ENCODE measurements at regions not wholly inside any gene's neighbourhood (a gene's known extent, or its start where the extent isn't known, plus 50 kb on each side); places are given as distances from the start of the nearest gene placed in this dataset.

- Histone ChIP-seq H3K27ac (ENCODE audit: insufficient read length, low read depth, low read length) (no peak overlapping the region), H3K4ac (ENCODE audit: low read depth, low read length) (no peak overlapping the region), H4K8ac (replicated peaks; ENCODE audit: insufficient read length, low read depth, low read length) (no peak overlapping the region), H3K14ac (ENCODE audit: insufficient read depth, low read length) (no peak overlapping the region), H3K9ac (ENCODE audit: extremely low read depth, insufficient read length, low read length) (no peak overlapping the region), H2BK15ac (ENCODE audit: low read depth, low read length) (no peak overlapping the region), H3K23ac (ENCODE audit: insufficient read length, low read depth, low read length) (no peak overlapping the region), H3K18ac (ENCODE audit: insufficient read length, low read depth, low read length) (no peak overlapping the region), H2BK120ac (ENCODE audit: low read depth, low read length, poor library complexity, severe bottlenecking) (no peak overlapping the region), H2AK5ac (ENCODE audit: insufficient read length, low read length) (no peak overlapping the region), H2AFZ (ENCODE audit: low read length) (no peak overlapping the region), H3K79me2 (ENCODE audit: insufficient read depth, low read length) (no peaks in the 10 kb centered on the region), H2BK20ac (ENCODE audit: low read depth, low read length, poor library complexity, severe bottlenecking) (no peak overlapping the region), H3K79me1 (ENCODE audit: insufficient read depth, low read depth, low read length, poor library complexity, severe bottlenecking) (no peaks in the 10 kb centered on the region), H3K23me2 (ENCODE audit: insufficient read length, low read depth, low read length, poor library complexity, severe bottlenecking) (no peaks in the 10 kb centered on the region), H2BK12ac (ENCODE audit: insufficient read length, low read depth, low read length) (no peak overlapping the region), H4K20me1 (ENCODE audit: control insufficient read depth, insufficient read depth, insufficient read length) (no peaks in the 10 kb centered on the region), H3K27me3 (ENCODE audit: insufficient read depth, low read length) (no peaks in the 10 kb centered on the region), H4K91ac (ENCODE audit: insufficient read length, low read depth, low read length) (no peak overlapping the region), H3K4me2 (ENCODE audit: insufficient read depth, insufficient read length, low read length) (no peak overlapping the region), H2BK5ac (ENCODE audit: insufficient read length, low read length) (no peak overlapping the region), H3T11ph (ENCODE audit: low read length) (no peak overlapping the region), H4K5ac (ENCODE audit: insufficient read length, low read depth, low read length) (no peak overlapping the region), H3K4me1 (ENCODE audit: insufficient read depth, low read length) (no peaks in the 10 kb centered on the region), H3K9me3 (ENCODE audit: control insufficient read depth, low read depth, low read length) (no peaks in the 10 kb centered on the region), H3K56ac (ENCODE audit: insufficient read length, low read depth, low read length) (no peak overlapping the region)
- no CpG with 5 or more reads among the region's 9 CpGs for WGBS (ENCODE audit: extremely low coverage, insufficient read length, low lambda C conversion rate)
- no peaks in the 10 kb centered on the region for H3K36me3 Mint-ChIP-seq (ENCODE audit: insufficient read depth in 1 of 3, low read depth in 3 of 3)
- H3K27ac Mint-ChIP-seq: no peak overlapping the region
- no peak for DNase-seq
- no peak overlapping the region for H3K4me3 Mint-ChIP-seq
- H3K9me3 Mint-ChIP-seq: no peaks in the 10 kb centered on the region
- H3K4me1 Mint-ChIP-seq: peaks cover 8 to 19% of the 10 kb centered on the region in 2 experiments
- TF ChIP-seq CTCF (conservative IDR thresholded peaks at IDR 0.05): no peak
- peaks cover 12% of the 10 kb centered on the region for H3K27me3 Mint-ChIP-seq (ENCODE audit: low read depth)
Measured at GRCh38 chr3:194760494-194761137, 74.9 kb downstream of the FAM43A start.
